K562 (cell line): ENCODE measurements at regions not wholly inside any gene's neighbourhood (a gene's known extent, or its start where the extent isn't known, plus 50 kb on each side); places are given as distances from the start of the nearest gene placed in this dataset.

Source experiments
- CC2D1A ChIP-seq: fragments of 450-650 bp; IDR thresholded peaks from 2 replicates; pipeline ENCODE4 v1.6.1; 2017; ENCODE audit warnings: mild to moderate bottlenecking
- KAT8 ChIP-seq: fragments of 450-650 bp; IDR thresholded peaks from 2 replicates; pipeline ENCODE4 v1.6.1; 2016; ENCODE audit warnings: low read depth, mild to moderate bottlenecking
- KDM5B ChIP-seq: fragments of 200-600 bp; sonication (generic); IDR thresholded peaks from 2 replicates; pipeline ENCODE4 v1.6.1; 2012; ENCODE audit warnings: low read depth, mild to moderate bottlenecking, moderate library complexity, low read length, control low read depth, inconsistent platforms; ENCODE audit not compliant: insufficient replicate concordance
- LARP7 ChIP-seq: fragments of 450-650 bp; IDR thresholded peaks from 2 replicates; pipeline ENCODE4 v1.6.1; 2016
- OTX1 ChIP-seq: fragments of 450-650 bp; formaldehyde crosslinking; IDR thresholded peaks from 2 replicates; pipeline ENCODE4 v1.4.0; 2022; ENCODE audit warnings: mild to moderate bottlenecking
- SMC3 ChIP-seq: conservative IDR thresholded peaks from 2 replicates; pipeline ENCODE4 v1.6.1; 2011; ENCODE audit warnings: low read depth, low read length, improper control_type of control experiment; ENCODE audit not compliant: insufficient read depth
- TOE1 ChIP-seq, 2 experiments: fragments of 450-650 bp in 1 of 2; sonication (generic) in 1 of 2; formaldehyde crosslinking in 1 of 2; IDR thresholded peaks; 2 replicates each; pipeline versions ENCODE4 v1.7.1 to v1.8.0; 2016 to 2022; ENCODE audit warnings: borderline replicate concordance in 2 of 2, mild to moderate bottlenecking in 2 of 2, antibody characterized with exemption in 1 of 2, inconsistent platforms in 1 of 2, low read depth in 1 of 2, missing genetic modification reagents in 1 of 2, moderate library complexity in 1 of 2
- ZBTB7A ChIP-seq: IDR thresholded peaks from 2 replicates; pipeline ENCODE4 v1.6.1; 2011; ENCODE audit warnings: low read depth, mild to moderate bottlenecking, low read length, moderate library complexity, borderline replicate concordance; ENCODE audit not compliant: control insufficient read depth
- ZEB2 ChIP-seq: fragments of 450-650 bp; IDR thresholded peaks from 2 replicates; pipeline ENCODE4 v1.6.1; 2016
- TF ChIP-seq, protein P1 (sequence below), 3 experiments: IDR thresholded peaks in 2 of 3; conservative IDR thresholded peaks in 1 of 3; 2 replicates each; pipeline ENCODE4 v1.5.1; 2011 to 2012; ENCODE audit warnings: low read length in 3 of 3, mild to moderate bottlenecking in 3 of 3, control low read depth in 2 of 3, improper control_type of control experiment in 1 of 3, inconsistent platforms in 1 of 3, low read depth in 1 of 3, mixed read lengths in 1 of 3, moderate library complexity in 1 of 3; ENCODE audit not compliant: insufficient read depth in 2 of 3
- TF ChIP-seq, protein P2 (sequence below): fragments of 450-650 bp; IDR thresholded peaks from 2 replicates; pipeline ENCODE4 v1.6.1; 2017; ENCODE audit warnings: mild to moderate bottlenecking, moderate library complexity
- TF ChIP-seq, protein P3 (sequence below): sonication (generic); formaldehyde crosslinking; IDR thresholded peaks from 2 replicates; pipeline ENCODE4 v1.8.1; 2023; ENCODE audit warnings: mild to moderate bottlenecking, missing genetic modification reagents

DNA sequence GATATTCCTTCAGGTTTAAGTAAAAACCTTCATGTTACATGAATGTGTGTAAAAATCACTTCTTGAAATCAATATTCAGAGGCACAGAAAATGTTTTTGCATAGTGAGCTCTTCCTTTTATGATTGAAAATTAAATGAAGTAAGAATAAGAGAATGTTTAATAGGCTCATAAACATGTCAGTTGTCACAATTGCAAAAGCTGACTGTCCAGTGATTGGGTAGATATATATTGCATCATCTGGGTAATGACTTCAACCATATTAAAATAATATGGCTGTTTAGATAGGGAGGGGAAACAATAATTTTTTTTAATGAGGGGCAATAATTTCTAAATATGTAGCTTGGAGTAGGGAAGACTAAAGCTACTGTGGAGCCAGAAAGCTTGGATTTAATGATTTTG is 529.8 kb upstream of the GOLIM4 start:
- TF ChIP-seq ZBTB7A (no peak), SMC3 (no peak), CC2D1A (no peak), KAT8 (no peak), LARP7 (no peak), TOE1 (IDR thresholded peaks at IDR 0.05; ENCODE audit: borderline replicate concordance) (no peak), TOE1 (CRISPR knock-in tag; IDR thresholded peaks at IDR 0.05; ENCODE audit: borderline replicate concordance, low read depth) (no peak), KDM5B (no peak), OTX1 (CRISPR knock-in tag) (no peak), ZEB2 (no peak)
- TF ChIP-seq, protein P1, sequence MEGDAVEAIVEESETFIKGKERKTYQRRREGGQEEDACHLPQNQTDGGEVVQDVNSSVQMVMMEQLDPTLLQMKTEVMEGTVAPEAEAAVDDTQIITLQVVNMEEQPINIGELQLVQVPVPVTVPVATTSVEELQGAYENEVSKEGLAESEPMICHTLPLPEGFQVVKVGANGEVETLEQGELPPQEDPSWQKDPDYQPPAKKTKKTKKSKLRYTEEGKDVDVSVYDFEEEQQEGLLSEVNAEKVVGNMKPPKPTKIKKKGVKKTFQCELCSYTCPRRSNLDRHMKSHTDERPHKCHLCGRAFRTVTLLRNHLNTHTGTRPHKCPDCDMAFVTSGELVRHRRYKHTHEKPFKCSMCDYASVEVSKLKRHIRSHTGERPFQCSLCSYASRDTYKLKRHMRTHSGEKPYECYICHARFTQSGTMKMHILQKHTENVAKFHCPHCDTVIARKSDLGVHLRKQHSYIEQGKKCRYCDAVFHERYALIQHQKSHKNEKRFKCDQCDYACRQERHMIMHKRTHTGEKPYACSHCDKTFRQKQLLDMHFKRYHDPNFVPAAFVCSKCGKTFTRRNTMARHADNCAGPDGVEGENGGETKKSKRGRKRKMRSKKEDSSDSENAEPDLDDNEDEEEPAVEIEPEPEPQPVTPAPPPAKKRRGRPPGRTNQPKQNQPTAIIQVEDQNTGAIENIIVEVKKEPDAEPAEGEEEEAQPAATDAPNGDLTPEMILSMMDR (IDR thresholded peaks at IDR 0.05 in 2 of 3, conservative IDR thresholded peaks at IDR 0.05 in 1 of 3; ENCODE audit: insufficient read depth in 2 of 3, low read depth in 1 of 3, low read length in 3 of 3) = no peak
- TF ChIP-seq, protein P2, sequence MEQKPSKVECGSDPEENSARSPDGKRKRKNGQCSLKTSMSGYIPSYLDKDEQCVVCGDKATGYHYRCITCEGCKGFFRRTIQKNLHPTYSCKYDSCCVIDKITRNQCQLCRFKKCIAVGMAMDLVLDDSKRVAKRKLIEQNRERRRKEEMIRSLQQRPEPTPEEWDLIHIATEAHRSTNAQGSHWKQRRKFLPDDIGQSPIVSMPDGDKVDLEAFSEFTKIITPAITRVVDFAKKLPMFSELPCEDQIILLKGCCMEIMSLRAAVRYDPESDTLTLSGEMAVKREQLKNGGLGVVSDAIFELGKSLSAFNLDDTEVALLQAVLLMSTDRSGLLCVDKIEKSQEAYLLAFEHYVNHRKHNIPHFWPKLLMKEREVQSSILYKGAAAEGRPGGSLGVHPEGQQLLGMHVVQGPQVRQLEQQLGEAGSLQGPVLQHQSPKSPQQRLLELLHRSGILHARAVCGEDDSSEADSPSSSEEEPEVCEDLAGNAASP = no peak
- TF ChIP-seq, protein P3, sequence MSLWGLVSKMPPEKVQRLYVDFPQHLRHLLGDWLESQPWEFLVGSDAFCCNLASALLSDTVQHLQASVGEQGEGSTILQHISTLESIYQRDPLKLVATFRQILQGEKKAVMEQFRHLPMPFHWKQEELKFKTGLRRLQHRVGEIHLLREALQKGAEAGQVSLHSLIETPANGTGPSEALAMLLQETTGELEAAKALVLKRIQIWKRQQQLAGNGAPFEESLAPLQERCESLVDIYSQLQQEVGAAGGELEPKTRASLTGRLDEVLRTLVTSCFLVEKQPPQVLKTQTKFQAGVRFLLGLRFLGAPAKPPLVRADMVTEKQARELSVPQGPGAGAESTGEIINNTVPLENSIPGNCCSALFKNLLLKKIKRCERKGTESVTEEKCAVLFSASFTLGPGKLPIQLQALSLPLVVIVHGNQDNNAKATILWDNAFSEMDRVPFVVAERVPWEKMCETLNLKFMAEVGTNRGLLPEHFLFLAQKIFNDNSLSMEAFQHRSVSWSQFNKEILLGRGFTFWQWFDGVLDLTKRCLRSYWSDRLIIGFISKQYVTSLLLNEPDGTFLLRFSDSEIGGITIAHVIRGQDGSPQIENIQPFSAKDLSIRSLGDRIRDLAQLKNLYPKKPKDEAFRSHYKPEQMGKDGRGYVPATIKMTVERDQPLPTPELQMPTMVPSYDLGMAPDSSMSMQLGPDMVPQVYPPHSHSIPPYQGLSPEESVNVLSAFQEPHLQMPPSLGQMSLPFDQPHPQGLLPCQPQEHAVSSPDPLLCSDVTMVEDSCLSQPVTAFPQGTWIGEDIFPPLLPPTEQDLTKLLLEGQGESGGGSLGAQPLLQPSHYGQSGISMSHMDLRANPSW = no peak
